HCT116 (cell line): ENCODE measurements at regions not wholly inside any gene's neighbourhood (a gene's known extent, or its start where the extent isn't known, plus 50 kb on each side); places are given as distances from the start of the nearest gene placed in this dataset.

Source experiments
- ATAC-seq: fragments of 200-7000 bp; cut with Tn5 transposase; 2 replicates; pipeline ENCODE4 v1.9.1; 2020; ENCODE audit warnings: mild to moderate bottlenecking, moderate library complexity
- BruUV-seq: library from RNA; stranded (reverse); fragments of 400-500 nt; replicated peaks from 2 replicates; lab custom pipeline; 2021; lab: Mats Ljungman, UMichigan
- CTCF ChIA-PET: fragments of 300-600 bp; sonication (Branson Sonifier 250); formaldehyde crosslinking; loops from one replicate; lab custom pipeline; 2021; ENCODE audit warnings: antibody characterized with exemption; lab: Charles Lee
- POLR2A ChIA-PET: fragments of 300-600, 350-600 bp; sonication (Branson Sonifier 250); formaldehyde crosslinking; loops from one replicate; lab custom pipeline; 2021; ENCODE audit warnings: antibody characterized with exemption; lab: Charles Lee
- RAD21 ChIA-PET, 2 experiments: fragments of 300-600 bp; sonication (Branson Sonifier 250); formaldehyde crosslinking; loops; one replicate each; lab custom pipeline; 2023; ENCODE audit warnings: low total read pairs in 2 of 2; ENCODE audit not compliant: uncharacterized antibody in 2 of 2, unreplicated experiment in 2 of 2, low non-redundant PET in 1 of 2; lab: Charles Lee
- DNase-seq: peaks from one replicate; pipeline ENCODE4 v3.0.0-alpha.2; 2010; ENCODE audit warnings: low read depth, low spot score
- H2AFZ ChIP-seq: fragments of 200-600 bp; shearing (Covaris generic), sonication (generic); 2 replicates; pipeline ENCODE4 v1.6.1; 2017; ENCODE audit warnings: low read depth, mixed run types, mixed read lengths, antibody characterized with exemption, low read length; ENCODE audit not compliant: poor library complexity, severe bottlenecking
- H3K27ac ChIP-seq: 2 replicates; pipeline ENCODE4 v1.5.1; 2012; ENCODE audit warnings: low read depth, low read length
- H3K27me3 ChIP-seq: fragments of 200-600 bp; sonication (generic); 2 replicates; pipeline ENCODE4 v1.6.1; 2016; ENCODE audit warnings: mixed run types, low read length, mixed read lengths; ENCODE audit not compliant: insufficient read depth
- H3K36me3 ChIP-seq, 2 experiments: fragments of 200-500 bp in 1 of 2; fragments of 200-600 bp in 1 of 2; sonication (Bioruptor generic) in 1 of 2; sonication (generic) in 1 of 2; 2 replicates each; pipeline versions ENCODE4 v1.5.1 to v1.6.1; 2014 to 2016; ENCODE audit warnings: low read length in 2 of 2, inconsistent platforms in 1 of 2, mixed read lengths in 1 of 2, mixed run types in 1 of 2; ENCODE audit not compliant: insufficient read depth in 2 of 2, control insufficient read depth in 1 of 2
- H3K4me1 ChIP-seq, 2 experiments: fragments of 200-600 bp in 1 of 2; sonication (generic) in 1 of 2; 2 replicates each; pipeline versions ENCODE4 v1.5.1 to v1.6.1; 2012 to 2017; ENCODE audit warnings: low read length in 2 of 2, inconsistent platforms in 1 of 2, mild to moderate bottlenecking in 1 of 2, mixed read lengths in 1 of 2, mixed run types in 1 of 2, moderate library complexity in 1 of 2; ENCODE audit not compliant: insufficient read depth in 2 of 2, control insufficient read depth in 1 of 2
- H3K4me2 ChIP-seq: fragments of 200-600 bp; sonication (generic); 2 replicates; pipeline ENCODE4 v1.6.1; 2017; ENCODE audit warnings: mixed run types, low read length, mixed read lengths
- H3K4me3 ChIP-seq, 2 experiments: fragments of 200-600 bp in 1 of 2; sonication (generic) in 1 of 2; replicated peaks in 1 of 2; 2 replicates each; pipeline ENCODE4 v1.5.1; 2011 to 2016; ENCODE audit warnings: low read length in 2 of 2, control low read depth in 1 of 2, low read depth in 1 of 2, mild to moderate bottlenecking in 1 of 2, mixed read lengths in 1 of 2, mixed run types in 1 of 2
- H3K79me2 ChIP-seq: fragments of 200-600 bp; sonication (generic); 2 replicates; pipeline ENCODE4 v1.6.1; 2017; ENCODE audit warnings: mild to moderate bottlenecking, mixed run types, low read length, moderate library complexity, mixed read lengths; ENCODE audit not compliant: insufficient read depth
- H3K9ac ChIP-seq: fragments of 200-600 bp; sonication (generic); 2 replicates; pipeline ENCODE4 v1.6.1; 2016; ENCODE audit warnings: low read length, mixed read lengths
- H3K9me2 ChIP-seq: fragments of 200-600 bp; sonication (generic), shearing (Covaris generic); 2 replicates; pipeline ENCODE4 v1.6.1; 2017; ENCODE audit warnings: mixed run types, mild to moderate bottlenecking, moderate library complexity; ENCODE audit not compliant: insufficient read depth
- H3K9me3 ChIP-seq, 2 experiments: fragments of 200-500 bp in 1 of 2; fragments of 200-600 bp in 1 of 2; sonication (Bioruptor generic) in 1 of 2; sonication (generic) in 1 of 2; 2 replicates each; pipeline ENCODE4 v1.6.1; 2014 to 2017; ENCODE audit warnings: low read length in 2 of 2, mixed read lengths in 2 of 2, inconsistent platforms in 1 of 2, low read depth in 1 of 2, mild to moderate bottlenecking in 1 of 2, mixed run types in 1 of 2, moderate library complexity in 1 of 2; ENCODE audit not compliant: control insufficient read depth in 1 of 2, insufficient read depth in 1 of 2
- H4K20me1 ChIP-seq: fragments of 200-600 bp; sonication (generic), shearing (Covaris generic); 2 replicates; pipeline ENCODE4 v1.6.1; 2017; ENCODE audit warnings: mixed run types, mild to moderate bottlenecking, moderate library complexity; ENCODE audit not compliant: insufficient read depth
- ATF3 ChIP-seq: IDR thresholded peaks from 2 replicates; pipeline ENCODE4 v1.6.1; 2012
- CBX3 ChIP-seq: IDR thresholded peaks from 2 replicates; pipeline ENCODE4 v1.6.1; 2012; ENCODE audit warnings: low read depth
- CTCF ChIP-seq, 3 experiments: fragments of 200-600 bp in 1 of 3; sonication (generic) in 1 of 3; IDR thresholded peaks in 2 of 3; conservative IDR thresholded peaks in 1 of 3; 2 replicates each; pipeline ENCODE4 v1.5.1; 2012 to 2017; ENCODE audit warnings: low read depth in 2 of 3, low read length in 2 of 3, antibody characterized with exemption in 1 of 3, borderline replicate concordance in 1 of 3, control low read depth in 1 of 3, mild to moderate bottlenecking in 1 of 3, mixed read lengths in 1 of 3, mixed run types in 1 of 3, moderate library complexity in 1 of 3; ENCODE audit not compliant: insufficient read depth in 1 of 3
- ELF1 ChIP-seq: IDR thresholded peaks from 2 replicates; pipeline ENCODE4 v1.6.1; 2012; ENCODE audit warnings: low read depth, borderline replicate concordance
- JUND ChIP-seq: IDR thresholded peaks from 2 replicates; pipeline ENCODE4 v1.6.1; 2012
- POLR2A ChIP-seq: IDR thresholded peaks from 2 replicates; pipeline ENCODE4 v1.7.0; 2011; ENCODE audit warnings: borderline replicate concordance; ENCODE audit not compliant: insufficient read depth, insufficient read length; ENCODE audit errors: extremely low read depth
- POLR2AphosphoS5 ChIP-seq: IDR thresholded peaks from 2 replicates; pipeline ENCODE4 v1.6.1; 2011; ENCODE audit warnings: mild to moderate bottlenecking, low read depth, low read length, moderate library complexity
- REST ChIP-seq: IDR thresholded peaks from 2 replicates; pipeline ENCODE4 v1.6.1; 2012; ENCODE audit warnings: low read depth
- SP1 ChIP-seq: IDR thresholded peaks from 2 replicates; pipeline ENCODE4 v1.6.1; 2012; ENCODE audit warnings: low read depth
- YY1 ChIP-seq: IDR thresholded peaks from 2 replicates; pipeline ENCODE4 v1.6.1; 2011; ENCODE audit warnings: low read length, low read depth, moderate library complexity, mild to moderate bottlenecking; ENCODE audit not compliant: insufficient replicate concordance; ENCODE audit errors: extremely low read depth
- ZBTB33 ChIP-seq: IDR thresholded peaks from 2 replicates; pipeline ENCODE4 v1.6.1; 2011; ENCODE audit warnings: mild to moderate bottlenecking, low read length, moderate library complexity; ENCODE audit not compliant: insufficient replicate concordance; ENCODE audit errors: extremely low read depth
- ZNF274 ChIP-seq: fragments of 200-500 bp; sonication (Bioruptor generic); IDR thresholded peaks from 2 replicates; pipeline ENCODE4 v1.6.1; 2014; ENCODE audit warnings: mild to moderate bottlenecking, low read depth, low read length, inconsistent platforms
- intact Hi-C: fragments of 100-400 bp; cut with micrococcal nuclease; formaldehyde crosslinking; loops from 2 replicates; pipeline ENCODE4 v1.10.0; 2022

GRCh38 chr18:61196750-61197149, 136.5 kb upstream of the CDH20 start:
- RAD21 ChIA-PET = no interaction called here
- Histone ChIP-seq H3K4me2 (no peak overlapping the region), H3K9me3 (no peaks in the 10 kb centered on the region), H3K4me1 (no peaks in the 10 kb centered on the region), H3K79me2 (no peaks in the 10 kb centered on the region), H4K20me1 (no peaks in the 10 kb centered on the region), H3K36me3 (no peaks in the 10 kb centered on the region), H3K4me3 (no peak overlapping the region), H3K9ac (no peak overlapping the region), H3K27me3 (no peaks in the 10 kb centered on the region), H2AFZ (no peak overlapping the region), H3K9me2 (no peaks in the 10 kb centered on the region), H3K27ac (no peak overlapping the region)
- intact Hi-C loops = no loop called here
- TF ChIP-seq CBX3 = no peak
- TF ChIP-seq SP1 = no peak
- no peak for TF ChIP-seq CTCF (IDR thresholded peaks at IDR 0.05 in 2 of 3, conservative IDR thresholded peaks at IDR 0.05 in 1 of 3; ENCODE audit: borderline replicate concordance in 1 of 3, insufficient read depth in 1 of 3, low read depth in 2 of 3, low read length in 2 of 3)
- CTCF ChIA-PET = no interaction called here
- ATAC-seq = no peak
- POLR2A ChIA-PET = interaction anchor here (0.7 kb wide), 1 partner anchor 22 kb away, joined by 3 read pairs; no protein-coding TSS in a partner anchor
- no TSS peak for BruUV-seq
- DNase-seq = no peak

- H3K9ac ChIP-seq = no peak overlapping the region
- DNase-seq (no peak), ATAC-seq (no peak)
- intact Hi-C loops = no loop called here
- no peaks in the 10 kb centered on the region for H4K20me1 ChIP-seq
- no peak overlapping the region for H3K4me2 ChIP-seq
- no peak overlapping the region for H3K4me3 ChIP-seq
- no TSS peak for BruUV-seq
- H3K36me3 ChIP-seq = no peaks in the 10 kb centered on the region
- ChIA-PET POLR2A (no interaction called here), CTCF (no interaction called here), RAD21 (no interaction called here)
- no peaks in the 10 kb centered on the region for H3K79me2 ChIP-seq
- H3K27ac ChIP-seq = no peak overlapping the region
- TF ChIP-seq ZBTB33 (no peak), POLR2AphosphoS5 (no peak), YY1 (no peak), ATF3 (no peak), JUND (no peak), POLR2A (no peak), REST (no peak), ELF1 (no peak), ZNF274 (no peak)
- no peak overlapping the region for H2AFZ ChIP-seq
- no peaks in the 10 kb centered on the region for H3K27me3 ChIP-seq
- H3K4me1 ChIP-seq = no peaks in the 10 kb centered on the region
- H3K9me2 ChIP-seq = no peaks in the 10 kb centered on the region
- no peaks in the 10 kb centered on the region for H3K9me3 ChIP-seq
Observed at GRCh38 chr18:61198486-61198885, 134.7 kb upstream of the CDH20 start.
